Stomach (tissue), 4 donors: ENCODE measurements at regions not wholly inside any gene's neighbourhood (a gene's known extent, or its start where the extent isn't known, plus 50 kb on each side); places are given as distances from the start of the nearest gene placed in this dataset.

ENCODE experiments used
- CTCF ChIP-seq, 7 experiments: fragments of 450-650 bp in 4 of 7; fragments of 200-600 bp in 3 of 7; sonication (generic) in 3 of 7; IDR thresholded peaks; one replicate each; pipeline ENCODE4 v1.5.1; 2016 to 2019; ENCODE audit warnings: antibody characterized with exemption in 7 of 7, control low read depth in 2 of 7, mild to moderate bottlenecking in 1 of 7
- EP300 ChIP-seq: sonication (generic); formaldehyde crosslinking; IDR thresholded peaks from one replicate; pipeline ENCODE4 v1.6.1; 2017; ENCODE audit warnings: antibody characterized with exemption

- TF ChIP-seq CTCF (IDR thresholded peaks at IDR 0.05) = no peak
- TF ChIP-seq EP300 = no peak
Observed at GRCh38 chr3:106728315-106729098, 648.7 kb upstream of the CCDC54 start.
